HCT116 (cell line): ENCODE measurements at regions not wholly inside any gene's neighbourhood (a gene's known extent, or its start where the extent isn't known, plus 50 kb on each side); places are given as distances from the start of the nearest gene placed in this dataset.

Experiments used
- ATAC-seq: fragments of 200-7000 bp; cut with Tn5 transposase; 2 replicates; pipeline ENCODE4 v1.9.1; 2020; ENCODE audit warnings: mild to moderate bottlenecking, moderate library complexity
- BruUV-seq: library from RNA; stranded (reverse); fragments of 400-500 nt; replicated peaks from 2 replicates; lab custom pipeline; 2021; lab: Mats Ljungman, UMichigan
- CTCF ChIA-PET: fragments of 300-600 bp; sonication (Branson Sonifier 250); formaldehyde crosslinking; loops from one replicate; lab custom pipeline; 2021; ENCODE audit warnings: antibody characterized with exemption; lab: Charles Lee
- POLR2A ChIA-PET: fragments of 300-600, 350-600 bp; sonication (Branson Sonifier 250); formaldehyde crosslinking; loops from one replicate; lab custom pipeline; 2021; ENCODE audit warnings: antibody characterized with exemption; lab: Charles Lee
- RAD21 ChIA-PET, 2 experiments: fragments of 300-600 bp; sonication (Branson Sonifier 250); formaldehyde crosslinking; loops; one replicate each; lab custom pipeline; 2023; ENCODE audit warnings: low total read pairs in 2 of 2; ENCODE audit not compliant: uncharacterized antibody in 2 of 2, unreplicated experiment in 2 of 2, low non-redundant PET in 1 of 2; lab: Charles Lee
- DNase-seq: peaks from one replicate; pipeline ENCODE4 v3.0.0-alpha.2; 2010; ENCODE audit warnings: low read depth, low spot score
- H2AFZ ChIP-seq: fragments of 200-600 bp; shearing (Covaris generic), sonication (generic); 2 replicates; pipeline ENCODE4 v1.6.1; 2017; ENCODE audit warnings: low read depth, mixed run types, mixed read lengths, antibody characterized with exemption, low read length; ENCODE audit not compliant: poor library complexity, severe bottlenecking
- H3K27ac ChIP-seq: 2 replicates; pipeline ENCODE4 v1.5.1; 2012; ENCODE audit warnings: low read depth, low read length
- H3K27me3 ChIP-seq: fragments of 200-600 bp; sonication (generic); 2 replicates; pipeline ENCODE4 v1.6.1; 2016; ENCODE audit warnings: mixed run types, low read length, mixed read lengths; ENCODE audit not compliant: insufficient read depth
- H3K36me3 ChIP-seq, 2 experiments: fragments of 200-500 bp in 1 of 2; fragments of 200-600 bp in 1 of 2; sonication (Bioruptor generic) in 1 of 2; sonication (generic) in 1 of 2; 2 replicates each; pipeline versions ENCODE4 v1.5.1 to v1.6.1; 2014 to 2016; ENCODE audit warnings: low read length in 2 of 2, inconsistent platforms in 1 of 2, mixed read lengths in 1 of 2, mixed run types in 1 of 2; ENCODE audit not compliant: insufficient read depth in 2 of 2, control insufficient read depth in 1 of 2
- H3K4me1 ChIP-seq, 2 experiments: fragments of 200-600 bp in 1 of 2; sonication (generic) in 1 of 2; 2 replicates each; pipeline versions ENCODE4 v1.5.1 to v1.6.1; 2012 to 2017; ENCODE audit warnings: low read length in 2 of 2, inconsistent platforms in 1 of 2, mild to moderate bottlenecking in 1 of 2, mixed read lengths in 1 of 2, mixed run types in 1 of 2, moderate library complexity in 1 of 2; ENCODE audit not compliant: insufficient read depth in 2 of 2, control insufficient read depth in 1 of 2
- H3K4me2 ChIP-seq: fragments of 200-600 bp; sonication (generic); 2 replicates; pipeline ENCODE4 v1.6.1; 2017; ENCODE audit warnings: mixed run types, low read length, mixed read lengths
- H3K4me3 ChIP-seq, 2 experiments: fragments of 200-600 bp in 1 of 2; sonication (generic) in 1 of 2; replicated peaks in 1 of 2; 2 replicates each; pipeline ENCODE4 v1.5.1; 2011 to 2016; ENCODE audit warnings: low read length in 2 of 2, control low read depth in 1 of 2, low read depth in 1 of 2, mild to moderate bottlenecking in 1 of 2, mixed read lengths in 1 of 2, mixed run types in 1 of 2
- H3K79me2 ChIP-seq: fragments of 200-600 bp; sonication (generic); 2 replicates; pipeline ENCODE4 v1.6.1; 2017; ENCODE audit warnings: mild to moderate bottlenecking, mixed run types, low read length, moderate library complexity, mixed read lengths; ENCODE audit not compliant: insufficient read depth
- H3K9ac ChIP-seq: fragments of 200-600 bp; sonication (generic); 2 replicates; pipeline ENCODE4 v1.6.1; 2016; ENCODE audit warnings: low read length, mixed read lengths
- H3K9me2 ChIP-seq: fragments of 200-600 bp; sonication (generic), shearing (Covaris generic); 2 replicates; pipeline ENCODE4 v1.6.1; 2017; ENCODE audit warnings: mixed run types, mild to moderate bottlenecking, moderate library complexity; ENCODE audit not compliant: insufficient read depth
- H3K9me3 ChIP-seq, 2 experiments: fragments of 200-500 bp in 1 of 2; fragments of 200-600 bp in 1 of 2; sonication (Bioruptor generic) in 1 of 2; sonication (generic) in 1 of 2; 2 replicates each; pipeline ENCODE4 v1.6.1; 2014 to 2017; ENCODE audit warnings: low read length in 2 of 2, mixed read lengths in 2 of 2, inconsistent platforms in 1 of 2, low read depth in 1 of 2, mild to moderate bottlenecking in 1 of 2, mixed run types in 1 of 2, moderate library complexity in 1 of 2; ENCODE audit not compliant: control insufficient read depth in 1 of 2, insufficient read depth in 1 of 2
- H4K20me1 ChIP-seq: fragments of 200-600 bp; sonication (generic), shearing (Covaris generic); 2 replicates; pipeline ENCODE4 v1.6.1; 2017; ENCODE audit warnings: mixed run types, mild to moderate bottlenecking, moderate library complexity; ENCODE audit not compliant: insufficient read depth
- CEBPB ChIP-seq: IDR thresholded peaks from 2 replicates; pipeline ENCODE4 v1.6.1; 2012; ENCODE audit warnings: low read depth
- ELF1 ChIP-seq: IDR thresholded peaks from 2 replicates; pipeline ENCODE4 v1.6.1; 2012; ENCODE audit warnings: low read depth, borderline replicate concordance
- EZH2phosphoT487 ChIP-seq: fragments of 200-600 bp; IDR thresholded peaks from 2 replicates; pipeline ENCODE4 v1.6.1; 2018; ENCODE audit warnings: antibody characterized with exemption, borderline replicate concordance
- JUND ChIP-seq: IDR thresholded peaks from 2 replicates; pipeline ENCODE4 v1.6.1; 2012
- RAD21 ChIP-seq: IDR thresholded peaks from 2 replicates; pipeline ENCODE4 v1.6.1; 2012; ENCODE audit warnings: low read depth, mild to moderate bottlenecking
- REST ChIP-seq: IDR thresholded peaks from 2 replicates; pipeline ENCODE4 v1.6.1; 2012; ENCODE audit warnings: low read depth
- TCF7L2 ChIP-seq: IDR thresholded peaks from 2 replicates; pipeline ENCODE4 v1.7.0; 2011; ENCODE audit warnings: borderline replicate concordance, inconsistent platforms; ENCODE audit not compliant: insufficient read depth, insufficient read length; ENCODE audit errors: extremely low read depth
- intact Hi-C: fragments of 100-400 bp; cut with micrococcal nuclease; formaldehyde crosslinking; loops from 2 replicates; pipeline ENCODE4 v1.10.0; 2022
- TF ChIP-seq, protein P1 (sequence below), 3 experiments: fragments of 200-600 bp in 1 of 3; sonication (generic) in 1 of 3; IDR thresholded peaks in 2 of 3; conservative IDR thresholded peaks in 1 of 3; 2 replicates each; pipeline ENCODE4 v1.5.1; 2012 to 2017; ENCODE audit warnings: low read depth in 2 of 3, low read length in 2 of 3, antibody characterized with exemption in 1 of 3, borderline replicate concordance in 1 of 3, control low read depth in 1 of 3, mild to moderate bottlenecking in 1 of 3, mixed read lengths in 1 of 3, mixed run types in 1 of 3, moderate library complexity in 1 of 3; ENCODE audit not compliant: insufficient read depth in 1 of 3

DNA sequence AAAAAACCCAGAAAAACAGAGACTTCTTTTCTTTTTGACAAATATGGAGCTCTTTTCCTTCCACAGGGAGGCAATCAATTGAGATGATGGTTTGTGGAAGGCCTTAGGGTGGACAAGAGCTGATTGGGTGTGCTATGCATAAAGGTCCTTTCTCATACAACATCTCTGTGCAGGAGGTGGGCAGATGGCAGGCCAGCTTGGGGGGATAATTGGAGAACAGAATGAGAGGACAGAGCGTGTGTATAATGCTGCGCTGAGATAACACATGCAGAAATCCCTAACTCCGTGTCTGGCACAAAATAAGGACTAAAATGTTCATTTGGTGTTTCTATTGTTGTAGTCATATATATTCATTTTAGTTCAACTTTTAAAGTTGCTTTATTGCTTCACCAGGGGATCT, 159.0 kb upstream of the MEF2C start (continued):
- TF ChIP-seq REST, result no peak
- no peak for TF ChIP-seq JUND
- TF ChIP-seq ELF1, result no peak
- TF ChIP-seq TCF7L2, result no peak
- TF ChIP-seq, protein P1, sequence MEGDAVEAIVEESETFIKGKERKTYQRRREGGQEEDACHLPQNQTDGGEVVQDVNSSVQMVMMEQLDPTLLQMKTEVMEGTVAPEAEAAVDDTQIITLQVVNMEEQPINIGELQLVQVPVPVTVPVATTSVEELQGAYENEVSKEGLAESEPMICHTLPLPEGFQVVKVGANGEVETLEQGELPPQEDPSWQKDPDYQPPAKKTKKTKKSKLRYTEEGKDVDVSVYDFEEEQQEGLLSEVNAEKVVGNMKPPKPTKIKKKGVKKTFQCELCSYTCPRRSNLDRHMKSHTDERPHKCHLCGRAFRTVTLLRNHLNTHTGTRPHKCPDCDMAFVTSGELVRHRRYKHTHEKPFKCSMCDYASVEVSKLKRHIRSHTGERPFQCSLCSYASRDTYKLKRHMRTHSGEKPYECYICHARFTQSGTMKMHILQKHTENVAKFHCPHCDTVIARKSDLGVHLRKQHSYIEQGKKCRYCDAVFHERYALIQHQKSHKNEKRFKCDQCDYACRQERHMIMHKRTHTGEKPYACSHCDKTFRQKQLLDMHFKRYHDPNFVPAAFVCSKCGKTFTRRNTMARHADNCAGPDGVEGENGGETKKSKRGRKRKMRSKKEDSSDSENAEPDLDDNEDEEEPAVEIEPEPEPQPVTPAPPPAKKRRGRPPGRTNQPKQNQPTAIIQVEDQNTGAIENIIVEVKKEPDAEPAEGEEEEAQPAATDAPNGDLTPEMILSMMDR (IDR thresholded peaks at IDR 0.05 in 2 of 3, conservative IDR thresholded peaks at IDR 0.05 in 1 of 3; ENCODE audit: borderline replicate concordance in 1 of 3, insufficient read depth in 1 of 3, low read depth in 2 of 3, low read length in 2 of 3), result no peak
- TF ChIP-seq RAD21, result no peak
- no peak for TF ChIP-seq CEBPB
- no peak for TF ChIP-seq EZH2phosphoT487

DNA sequence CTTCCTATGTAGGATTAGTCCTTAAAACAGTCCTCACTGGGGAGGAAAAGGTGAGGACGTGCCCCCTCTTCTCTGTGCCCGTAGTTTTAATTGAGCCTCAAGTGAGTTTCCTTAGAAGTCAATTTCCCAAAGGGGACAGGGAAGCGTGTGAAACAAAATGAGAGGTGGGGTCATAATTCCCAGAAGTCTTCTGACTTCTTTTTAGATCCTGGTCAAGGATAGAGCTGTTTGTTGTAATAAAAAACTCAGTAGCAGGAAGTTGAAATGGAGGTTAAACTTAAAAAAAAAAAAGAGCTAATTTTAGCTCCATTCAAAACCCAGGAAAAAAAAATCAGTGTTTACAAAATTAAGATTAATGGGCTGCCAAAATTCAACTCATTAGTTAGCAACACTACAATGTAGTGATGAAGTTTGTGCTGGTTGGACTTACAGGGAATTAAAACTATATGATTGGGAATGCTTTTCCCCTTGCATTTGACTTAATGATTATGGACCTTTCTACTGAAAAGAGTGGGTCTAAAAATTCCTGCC, 158.3 kb upstream of the MEF2C start:
- Histone ChIP-seq H3K79me2 (no peaks in the 10 kb centered on the region), H4K20me1 (no peaks in the 10 kb centered on the region), H3K27ac (no peak overlapping the region), H3K9me2 (no peaks in the 10 kb centered on the region), H3K9ac (no peak overlapping the region), H3K9me3 (no peaks in the 10 kb centered on the region), H3K4me3 (no peak overlapping the region), H3K4me2 (no peak overlapping the region), H2AFZ (no peak overlapping the region), H3K27me3 (no peaks in the 10 kb centered on the region), H3K36me3 (no peaks in the 10 kb centered on the region), H3K4me1 (no peaks in the 10 kb centered on the region)
- intact Hi-C loops, result no loop called here
- ChIA-PET RAD21 (no interaction called here), CTCF (no interaction called here), POLR2A (no interaction called here)
- ATAC-seq (no peak), DNase-seq (no peak)
- no TSS peak for BruUV-seq
- TF ChIP-seq RAD21, result no peak
